Gastrocnemius medialis (tissue), 4 donors: ENCODE measurements at regions not wholly inside any gene's neighbourhood (a gene's known extent, or its start where the extent isn't known, plus 50 kb on each side); places are given as distances from the start of the nearest gene placed in this dataset.

Experiments
- POLR2A ChIP-seq, 2 donors: fragments of 450-650 bp; IDR thresholded peaks; one replicate each; pipeline ENCODE4 v1.6.1; 2017; ENCODE audit warnings: antibody characterized with exemption in 2 of 2, mild to moderate bottlenecking in 2 of 2, moderate library complexity in 2 of 2
- TF ChIP-seq, protein P1 (sequence below), 5 experiments: fragments of 450-650 bp in 3 of 5; fragments of 200-600 bp in 2 of 5; sonication (generic) in 2 of 5; IDR thresholded peaks in 4 of 5; conservative IDR thresholded peaks in 1 of 5; 1 replicate in 4 of 5; 2 replicates in 1 of 5; pipeline ENCODE4 v1.5.1; 2016 to 2019; ENCODE audit warnings: antibody characterized with exemption in 5 of 5, mild to moderate bottlenecking in 3 of 5, moderate library complexity in 3 of 5

GRCh38 chr10:33773886-33774480 is 439.5 kb upstream of the NRP1 start:
- TF ChIP-seq, protein P1, sequence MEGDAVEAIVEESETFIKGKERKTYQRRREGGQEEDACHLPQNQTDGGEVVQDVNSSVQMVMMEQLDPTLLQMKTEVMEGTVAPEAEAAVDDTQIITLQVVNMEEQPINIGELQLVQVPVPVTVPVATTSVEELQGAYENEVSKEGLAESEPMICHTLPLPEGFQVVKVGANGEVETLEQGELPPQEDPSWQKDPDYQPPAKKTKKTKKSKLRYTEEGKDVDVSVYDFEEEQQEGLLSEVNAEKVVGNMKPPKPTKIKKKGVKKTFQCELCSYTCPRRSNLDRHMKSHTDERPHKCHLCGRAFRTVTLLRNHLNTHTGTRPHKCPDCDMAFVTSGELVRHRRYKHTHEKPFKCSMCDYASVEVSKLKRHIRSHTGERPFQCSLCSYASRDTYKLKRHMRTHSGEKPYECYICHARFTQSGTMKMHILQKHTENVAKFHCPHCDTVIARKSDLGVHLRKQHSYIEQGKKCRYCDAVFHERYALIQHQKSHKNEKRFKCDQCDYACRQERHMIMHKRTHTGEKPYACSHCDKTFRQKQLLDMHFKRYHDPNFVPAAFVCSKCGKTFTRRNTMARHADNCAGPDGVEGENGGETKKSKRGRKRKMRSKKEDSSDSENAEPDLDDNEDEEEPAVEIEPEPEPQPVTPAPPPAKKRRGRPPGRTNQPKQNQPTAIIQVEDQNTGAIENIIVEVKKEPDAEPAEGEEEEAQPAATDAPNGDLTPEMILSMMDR (IDR thresholded peaks at IDR 0.05 in 4 of 5, conservative IDR thresholded peaks at IDR 0.05 in 1 of 5) = no peak
- TF ChIP-seq POLR2A (IDR thresholded peaks at IDR 0.05) = no peak
